HEK293T (cell line): ENCODE measurements at regions not wholly inside any gene's neighbourhood (a gene's known extent, or its start where the extent isn't known, plus 50 kb on each side); places are given as distances from the start of the nearest gene placed in this dataset.

Experiments used
- ARNT ChIP-seq: fragments of 450-650 bp; IDR thresholded peaks from 2 replicates; pipeline ENCODE4 v1.6.1; 2017; ENCODE audit warnings: mild to moderate bottlenecking
- BHLHE40 ChIP-seq: fragments of 450-650 bp; IDR thresholded peaks from 2 replicates; pipeline ENCODE4 v1.6.1; 2016; ENCODE audit warnings: mild to moderate bottlenecking, moderate library complexity, borderline replicate concordance
- FOXM1 ChIP-seq: fragments of 450-650 bp; IDR thresholded peaks from 2 replicates; pipeline ENCODE4 v1.6.1; 2017; ENCODE audit warnings: mild to moderate bottlenecking, borderline replicate concordance
- HDGF ChIP-seq: fragments of 450-650 bp; IDR thresholded peaks from 2 replicates; pipeline ENCODE4 v1.6.1; 2017; ENCODE audit warnings: antibody characterized with exemption, borderline replicate concordance
- LEF1 ChIP-seq: fragments of 450-650 bp; IDR thresholded peaks from 2 replicates; pipeline ENCODE4 v1.6.1; 2017; ENCODE audit warnings: mild to moderate bottlenecking, borderline replicate concordance
- SUZ12 ChIP-seq: fragments of 450-650 bp; IDR thresholded peaks from 2 replicates; pipeline ENCODE4 v1.6.1; 2016; ENCODE audit warnings: mild to moderate bottlenecking
- TARDBP ChIP-seq: fragments of 450-650 bp; IDR thresholded peaks from 2 replicates; pipeline ENCODE4 v1.6.1; 2016

GRCh38 chr1:233459470-233459945 is 132.0 kb downstream of the MAP3K21 start:
- no peak for TF ChIP-seq FOXM1
- TF ChIP-seq BHLHE40, result no peak
- TF ChIP-seq LEF1, result no peak
- no peak for TF ChIP-seq SUZ12
- TF ChIP-seq HDGF, result no peak
- no peak for TF ChIP-seq ARNT
- TF ChIP-seq TARDBP, result no peak
